HG03039 (cell line): ENCODE measurements at regions not wholly inside any gene's neighbourhood (a gene's known extent, or its start where the extent isn't known, plus 50 kb on each side); places are given as distances from the start of the nearest gene placed in this dataset.

Experiments
- ATAC-seq: cut with Tn5 transposase; IDR thresholded peaks from one replicate; pipeline ENCODE4 v1.9.1; 2021; ENCODE audit warnings: mild to moderate bottlenecking, moderate library complexity; ENCODE audit not compliant: unreplicated experiment

GRCh38 chr7:46486256-46487206 lies 565.5 kb upstream of the IGFBP3 start:
- ATAC-seq, result no peak

GRCh38 chr7:46485481-46486065 lies 564.5 kb upstream of the IGFBP3 start:
- no peak for ATAC-seq

DNA sequence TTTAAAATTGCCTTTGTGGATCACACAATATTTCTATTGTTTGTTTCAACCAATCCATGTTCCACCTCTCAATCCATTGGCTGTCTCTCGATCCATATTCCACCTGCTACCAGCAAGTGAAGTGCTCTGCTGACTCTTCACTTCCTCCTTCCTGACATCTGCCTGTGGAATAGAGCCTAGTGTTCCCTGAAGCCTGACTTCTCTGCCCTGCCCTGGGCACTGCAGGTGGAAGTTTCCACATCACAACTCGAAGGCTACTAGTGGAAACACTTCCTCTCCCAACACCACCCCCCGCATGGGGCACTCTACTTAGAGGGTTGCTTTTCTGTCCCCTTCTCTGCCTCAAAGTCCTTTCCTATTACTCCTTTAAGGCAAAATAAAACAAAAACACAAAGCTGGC lies 563.8 kb upstream of the IGFBP3 start:
- ATAC-seq, result no peak

DNA sequence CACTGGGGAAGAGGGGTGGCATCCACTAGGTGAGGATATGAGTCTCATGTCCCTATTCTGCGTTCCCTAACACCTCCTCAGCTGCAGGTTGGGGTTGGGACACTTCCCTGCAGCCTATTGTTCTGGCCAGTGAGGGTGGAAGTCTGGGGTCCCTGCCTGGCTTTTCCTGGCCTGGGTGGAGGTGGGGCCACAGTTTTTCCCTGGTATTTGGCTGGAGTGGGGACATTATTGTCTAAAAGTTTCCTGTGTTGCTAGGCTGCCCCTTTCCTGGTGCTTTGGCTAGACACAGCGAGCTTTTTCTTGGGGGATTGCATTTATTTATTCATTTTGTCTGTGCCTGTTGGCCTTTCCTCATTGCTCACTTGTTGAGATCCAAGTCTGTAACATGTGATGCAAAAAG lies 559.5 kb upstream of the IGFBP3 start:
- no peak for ATAC-seq

- no peak for ATAC-seq
These were observed 558.6 kb upstream of the IGFBP3 start for GRCh38 chr7:46479680-46480079.

GRCh38 chr7:46478046-46478445 lies 557.0 kb upstream of the IGFBP3 start:
- ATAC-seq, result no peak

DNA sequence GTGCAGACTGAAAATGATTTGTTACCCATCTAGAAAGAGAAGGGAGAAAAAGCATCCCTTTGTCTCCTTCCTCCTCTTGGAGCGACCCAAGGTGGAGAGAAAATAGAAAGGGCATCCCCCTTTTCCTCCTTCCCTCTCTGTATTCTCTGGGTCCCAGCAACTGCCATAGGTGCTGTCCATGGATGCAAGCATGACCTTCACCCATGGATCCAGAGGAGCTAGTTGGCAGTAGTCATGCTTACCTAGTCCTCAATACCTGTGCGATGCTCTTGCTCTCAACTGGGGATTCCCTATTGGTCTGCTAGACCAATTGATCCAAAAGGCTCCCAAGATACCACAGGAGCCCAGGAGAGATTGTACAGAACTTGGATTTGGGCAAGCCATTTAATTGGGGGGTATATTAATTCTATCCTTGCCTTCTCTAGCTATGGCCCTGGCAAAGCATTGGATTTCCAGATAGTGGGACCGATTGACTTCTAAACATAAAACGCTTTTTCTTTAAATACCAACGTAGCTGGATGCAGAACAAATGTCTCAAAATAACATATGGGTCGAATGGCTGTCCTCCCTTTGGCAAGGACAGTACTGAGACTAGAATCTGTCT lies 547.8 kb upstream of the IGFBP3 start:
- no peak for ATAC-seq

GRCh38 chr7:46463170-46463569 lies 542.1 kb upstream of the IGFBP3 start:
- ATAC-seq, result no peak

- no peak for ATAC-seq
These were observed 540.3 kb upstream of the IGFBP3 start for GRCh38 chr7:46461334-46461777.

DNA sequence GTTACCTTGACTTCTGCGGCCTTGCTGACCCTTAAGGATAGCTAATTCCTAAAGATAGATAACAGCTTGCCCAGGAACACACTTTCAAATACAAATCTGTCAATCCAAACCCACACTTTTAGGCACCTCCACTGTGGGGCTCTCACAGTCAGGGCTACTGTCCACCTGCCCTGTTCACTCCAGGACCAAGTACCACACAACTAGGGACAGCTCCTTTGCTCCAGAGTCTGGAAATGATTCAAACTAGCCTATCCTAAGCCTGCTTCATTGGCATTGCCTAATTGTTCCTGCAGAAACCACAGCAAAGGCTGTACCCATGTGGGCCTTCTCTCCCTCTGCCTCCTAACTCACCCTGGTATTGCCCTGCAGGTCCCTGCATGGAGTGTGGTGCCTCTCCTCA lies 538.9 kb upstream of the IGFBP3 start:
- no peak for ATAC-seq

DNA sequence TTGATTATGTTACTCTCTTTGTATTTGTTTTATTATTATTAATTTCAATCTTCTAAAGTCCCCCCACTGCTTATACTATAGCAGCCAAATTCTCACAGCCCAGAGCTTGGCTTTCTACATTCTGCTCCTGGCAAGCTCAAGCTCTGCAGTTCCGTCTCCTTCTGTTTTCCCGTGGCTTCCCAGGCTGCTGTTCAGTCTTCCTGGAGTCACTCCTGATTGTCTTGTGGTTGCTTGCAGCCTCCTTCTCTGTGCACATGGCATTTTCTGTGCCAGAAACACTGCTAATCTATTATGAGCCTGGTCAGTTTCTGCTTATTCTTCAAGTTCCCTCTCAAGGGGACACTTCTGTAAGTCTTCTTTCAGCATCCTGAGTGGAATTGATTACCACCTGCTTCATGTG lies 533.7 kb upstream of the IGFBP3 start:
- no peak for ATAC-seq

GRCh38 chr7:46452561-46453135 lies 531.6 kb upstream of the IGFBP3 start:
- no peak for ATAC-seq

DNA sequence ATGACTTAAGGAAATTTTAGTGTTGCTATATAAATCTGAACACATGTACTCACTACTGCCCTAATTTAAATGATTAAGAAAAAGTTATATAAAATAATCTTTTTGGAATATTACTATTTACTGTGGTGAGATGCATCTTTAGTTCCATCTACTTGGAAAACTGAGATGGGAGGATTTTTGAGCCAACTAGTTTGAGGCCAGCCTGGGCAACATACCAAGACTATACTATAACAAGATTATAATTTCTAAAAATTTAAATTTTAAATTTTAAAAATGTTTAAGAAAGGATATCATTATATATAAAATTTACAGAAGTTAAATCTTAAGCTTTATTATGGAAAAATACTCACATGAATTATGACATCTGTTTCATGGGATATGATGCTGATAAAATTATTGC lies 530.8 kb upstream of the IGFBP3 start:
- no peak for ATAC-seq

GRCh38 chr7:46450886-46451285 lies 529.8 kb upstream of the IGFBP3 start:
- ATAC-seq, result no peak

DNA sequence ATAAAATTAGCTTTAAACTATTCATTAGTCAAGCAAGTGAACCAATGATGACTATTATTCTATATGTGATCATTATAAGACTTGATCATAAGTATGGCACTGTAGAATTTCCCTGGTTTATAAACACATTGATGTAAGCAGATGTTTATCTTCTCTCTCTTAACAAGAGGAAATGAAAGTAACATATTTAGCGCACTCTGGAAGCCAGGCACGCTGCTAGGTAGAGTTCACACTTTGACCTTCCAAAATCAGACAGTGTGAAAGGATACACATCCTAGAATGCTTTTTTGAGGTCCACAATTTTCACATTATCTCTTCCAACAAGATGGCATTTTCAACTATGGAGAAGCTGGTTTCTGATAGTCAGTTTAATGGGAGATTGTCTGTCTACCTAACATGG lies 529.4 kb upstream of the IGFBP3 start:
- ATAC-seq, result no peak

DNA sequence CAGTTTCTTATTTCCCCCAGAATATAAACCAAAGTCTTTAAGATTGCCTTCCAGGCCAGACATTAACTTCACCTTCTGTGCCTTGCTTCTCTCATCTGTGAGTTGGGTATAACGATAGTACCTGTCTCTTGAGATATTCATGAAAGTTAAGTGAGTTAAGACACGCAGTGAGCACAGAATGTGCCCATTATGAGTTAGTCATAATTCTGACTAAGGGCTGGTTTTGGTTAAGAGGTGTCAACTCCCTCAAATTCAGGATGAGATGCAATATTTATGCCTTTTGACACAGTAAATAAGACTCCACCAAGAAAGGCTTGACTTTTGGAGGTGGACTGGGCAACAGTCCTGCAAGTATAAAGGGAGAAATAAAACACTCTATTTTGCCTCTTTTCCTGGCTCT lies 528.7 kb upstream of the IGFBP3 start:
- no peak for ATAC-seq

GRCh38 chr7:46448478-46448877 lies 527.4 kb upstream of the IGFBP3 start:
- ATAC-seq, result no peak

DNA sequence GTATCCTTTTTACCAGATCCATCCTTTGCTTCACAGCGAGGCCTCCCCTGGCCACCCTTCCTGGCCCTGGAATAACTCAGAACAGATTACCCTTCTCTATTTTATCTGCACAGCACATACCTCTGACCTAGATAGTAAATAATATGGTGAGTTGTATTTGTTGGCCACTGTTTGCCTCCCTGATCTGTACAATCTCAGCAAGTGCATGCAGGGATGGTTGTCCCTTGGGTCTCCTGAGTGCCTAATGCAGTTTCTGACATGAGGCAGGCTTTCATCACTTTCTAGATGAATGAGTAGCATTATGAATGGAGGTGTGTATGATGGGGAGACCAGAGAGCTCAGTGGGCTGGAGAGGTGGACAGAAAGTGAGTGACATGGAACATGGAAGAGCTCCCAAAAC lies 525.1 kb upstream of the IGFBP3 start:
- ATAC-seq, result no peak

DNA sequence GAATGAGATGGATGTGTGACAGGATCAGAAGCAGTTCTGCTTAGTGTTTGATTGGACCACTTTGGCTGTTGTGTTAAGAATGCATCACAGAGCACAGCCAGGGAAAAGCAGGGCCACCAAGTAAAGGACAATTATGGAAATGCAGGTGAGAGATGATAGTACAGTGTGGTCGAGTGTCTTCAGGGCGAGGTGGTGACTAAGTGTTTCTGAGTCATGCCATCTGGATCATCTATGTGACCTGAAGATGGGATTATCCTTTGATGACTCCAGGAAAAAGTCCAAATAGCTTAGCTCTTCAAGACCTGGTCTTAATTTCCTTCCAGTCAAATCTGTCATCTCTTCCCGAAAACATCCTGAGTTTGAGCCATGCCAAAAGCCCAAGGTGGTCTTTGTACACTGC lies 523.2 kb upstream of the IGFBP3 start:
- no peak for ATAC-seq

GRCh38 chr7:46440186-46440585 lies 519.1 kb upstream of the IGFBP3 start:
- ATAC-seq, result no peak

- ATAC-seq, result no peak
These were observed 511.6 kb upstream of the IGFBP3 start for GRCh38 chr7:46432708-46433107.

DNA sequence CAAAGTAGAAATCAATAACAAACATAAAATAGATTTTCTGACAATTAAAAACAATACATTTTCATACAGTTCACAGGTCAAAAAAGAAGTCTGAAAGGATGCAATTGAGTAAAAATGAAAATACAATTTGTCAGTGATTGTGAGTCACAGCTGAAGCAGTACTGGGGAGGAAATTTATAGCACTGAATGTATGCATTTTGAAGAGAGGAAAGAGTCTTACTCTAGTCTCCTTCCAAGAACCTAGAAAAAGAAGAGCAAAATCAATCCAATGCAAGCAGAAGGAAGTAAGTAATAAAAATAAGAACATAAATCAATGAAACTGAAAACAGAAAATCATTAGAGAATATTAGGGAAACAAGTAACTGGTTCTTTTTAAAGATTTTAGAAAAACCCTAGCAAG lies 507.2 kb upstream of the IGFBP3 start:
- ATAC-seq, result no peak
